K562 (cell line): ENCODE measurements at regions not wholly inside any gene's neighbourhood (a gene's known extent, or its start where the extent isn't known, plus 50 kb on each side); places are given as distances from the start of the nearest gene placed in this dataset.

Source experiments
- ATAC-seq: fragments of 200-7000 bp; cut with Tn5 transposase; 3 replicates; pipeline ENCODE4 v1.9.1; 2020; ENCODE audit warnings: moderate library complexity
- BruUV-seq: library from RNA; stranded (reverse); fragments of 400-500 nt; replicated peaks from 2 replicates; lab custom pipeline; 2021; lab: Mats Ljungman, UMichigan
- CTCF ChIA-PET: fragments of 300-600 bp; formaldehyde crosslinking; extraction: SDS; loops from one replicate; lab custom pipeline; 2021; ENCODE audit warnings: low intra/inter-chr PET ratio; lab: Yijun Ruan, JAX
- POLR2A ChIA-PET: fragments of 300-600, 350-650 bp; sonication (Branson Sonifier 250); formaldehyde crosslinking; extraction: SDS; loops from one replicate; lab custom pipeline; 2021; ENCODE audit warnings: antibody characterized with exemption, inconsistent platforms; lab: Yijun Ruan, JAX
- DNase-seq, 4 experiments: peaks; one replicate each; pipeline versions ENCODE4 v3.0.0 to v3.0.0-alpha.2; 2011 to 2018; ENCODE audit warnings: low spot score in 3 of 4, mixed read lengths in 3 of 4; ENCODE audit errors: extremely low read depth in 1 of 4
- FAIRE-seq: peaks from 2 replicates; lab custom pipeline; 2011; peaks lifted over from hg19 to GRCh38; lab: Jason Lieb, UNC
- H2AFZ ChIP-seq: 2 replicates; pipeline ENCODE4 v1.6.0; 2011; ENCODE audit warnings: low read depth, low read length, control low read depth, inconsistent platforms
- H3K27ac ChIP-seq: fragments of 200-600 bp; 3 replicates; pipeline ENCODE4 v1.8.0; 2011; ENCODE audit warnings: low read depth, mild to moderate bottlenecking, control low read depth, inconsistent platforms, low read length, moderate library complexity, mixed read lengths; ENCODE audit errors: extremely low read depth
- H3K27me3 ChIP-seq, 2 experiments: fragments of 300-600 bp in 1 of 2; 2 replicates in 1 of 2; 3 replicates in 1 of 2; pipeline versions ENCODE4 v1.6.0 to v1.8.0; 2011; ENCODE audit warnings: inconsistent platforms in 2 of 2, low read length in 2 of 2, mild to moderate bottlenecking in 1 of 2, mixed read lengths in 1 of 2, moderate library complexity in 1 of 2; ENCODE audit not compliant: control insufficient read depth in 2 of 2, insufficient read depth in 2 of 2
- H3K36me3 ChIP-seq: fragments of 300-600 bp; 3 replicates; pipeline ENCODE4 v1.8.0; 2011; ENCODE audit warnings: mild to moderate bottlenecking, low read length, inconsistent platforms; ENCODE audit not compliant: control insufficient read depth, insufficient read depth
- H3K4me1 ChIP-seq, 2 experiments: fragments of 200-600 bp in 1 of 2; replicated peaks in 1 of 2; 2 replicates in 1 of 2; 3 replicates in 1 of 2; pipeline versions ENCODE4 v1.5.1 to v1.8.0; 2011; ENCODE audit warnings: inconsistent platforms in 2 of 2, low read length in 2 of 2, mild to moderate bottlenecking in 1 of 2, mixed read lengths in 1 of 2, moderate library complexity in 1 of 2; ENCODE audit not compliant: control insufficient read depth in 2 of 2, insufficient read depth in 2 of 2
- H3K4me2 ChIP-seq: 2 replicates; pipeline ENCODE4 v1.6.1; 2011; ENCODE audit warnings: low read length, control low read depth, inconsistent platforms, mixed read lengths; ENCODE audit not compliant: insufficient read depth
- H3K4me3 ChIP-seq: fragments of 200-600 bp; sonication (generic), shearing (Covaris generic); 2 replicates; pipeline ENCODE4 v1.5.1; 2016; ENCODE audit warnings: control low read depth, inconsistent platforms
- H3K79me2 ChIP-seq: fragments of 200-600 bp; 3 replicates; pipeline ENCODE4 v1.8.0; 2011; ENCODE audit warnings: low read length, inconsistent platforms; ENCODE audit not compliant: control insufficient read depth, insufficient read depth
- H3K9ac ChIP-seq, 2 experiments: 2 replicates each; pipeline versions ENCODE4 v1.6.0 to v1.6.1; 2011; ENCODE audit warnings: low read depth in 2 of 2, low read length in 2 of 2, control low read depth in 1 of 2, inconsistent platforms in 1 of 2, mild to moderate bottlenecking in 1 of 2, mixed read lengths in 1 of 2; ENCODE audit not compliant: insufficient read depth in 1 of 2
- H3K9me1 ChIP-seq: one replicate; pipeline ENCODE4 v1.6.0; 2011; ENCODE audit warnings: inconsistent platforms, mild to moderate bottlenecking, low read length, moderate library complexity; ENCODE audit not compliant: control insufficient read depth, insufficient read depth
- H3K9me3 ChIP-seq: replicated peaks from 2 replicates; pipeline ENCODE4 v1.5.1; 2011; ENCODE audit warnings: low read depth, low read length, inconsistent platforms; ENCODE audit not compliant: control insufficient read depth, insufficient read depth
- H4K20me1 ChIP-seq: replicated peaks from 2 replicates; pipeline ENCODE4 v1.6.1; 2011; ENCODE audit warnings: low read length, inconsistent platforms, mixed read lengths; ENCODE audit not compliant: control insufficient read depth, insufficient read depth
- CBFA2T2 ChIP-seq: fragments of 450-650 bp; conservative IDR thresholded peaks from 2 replicates; pipeline ENCODE4 v1.6.1; 2017; ENCODE audit warnings: mild to moderate bottlenecking
- DPF2 ChIP-seq: fragments of 450-650 bp; IDR thresholded peaks from 2 replicates; pipeline ENCODE4 v1.6.1; 2016
- FOXA1 ChIP-seq: fragments of 450-650 bp; IDR thresholded peaks from 2 replicates; pipeline ENCODE4 v1.6.1; 2016; ENCODE audit warnings: mild to moderate bottlenecking, borderline replicate concordance
- HIVEP1 ChIP-seq: fragments of 250-450 bp; sonication (Bioruptor Pico); IDR thresholded peaks from 2 replicates; pipeline ENCODE4 v1.4.0; 2020; ENCODE audit warnings: mild to moderate bottlenecking
- HNRNPLL ChIP-seq: fragments of 200-400 bp; formaldehyde crosslinking; IDR thresholded peaks from 2 replicates; pipeline ENCODE4 v1.6.1; 2017; ENCODE audit warnings: low read length, low read depth, mild to moderate bottlenecking; ENCODE audit not compliant: poor library complexity, severe bottlenecking
- U2AF1 ChIP-seq: fragments of 200-400 bp; formaldehyde crosslinking; optimal IDR thresholded peaks from 2 replicates; pipeline ENCODE3; 2017; ENCODE audit warnings: mild to moderate bottlenecking, low read depth, low read length, moderate library complexity
- ZEB2 ChIP-seq: fragments of 450-650 bp; IDR thresholded peaks from 2 replicates; pipeline ENCODE4 v1.6.1; 2016
- ZNF395 ChIP-seq: fragments of 200-800 bp; sonication (Bioruptor generic); IDR thresholded peaks from 2 replicates; pipeline ENCODE4 v1.6.1; 2017; ENCODE audit warnings: missing genetic modification characterization, missing compliant biosample characterization
- WGBS: fragments of 100-300 bp; shearing (Covaris generic); methylation state at CpG from one replicate; pipeline ENCODE4 v1.1.6; 2016; ENCODE audit warnings: low coverage, mixed read lengths; ENCODE audit not compliant: insufficient coverage; ENCODE audit errors: missing lambda C conversion rate; 5-methylcytosine and 5-hydroxymethylcytosine counted together
- in situ Hi-C: fragments of 300-500 bp; cut with MboI; formaldehyde crosslinking; loops from 4 replicates; pipeline ENCODE4 v1.15.0; 2018; ENCODE audit warnings: inconsistent platforms, mixed read lengths
- intact Hi-C: fragments of 100-400 bp; cut with micrococcal nuclease; formaldehyde crosslinking; loops from 2 replicates; pipeline ENCODE4 v1.14.2; 2022

GRCh38 chr18:34548973-34549294 is 161.2 kb upstream of the DTNA start:
- H3K27ac ChIP-seq = no peak overlapping the region
- no peaks in the 10 kb centered on the region for H3K36me3 ChIP-seq
- no TSS peak for BruUV-seq
- intact Hi-C loops (no loop called here), in situ Hi-C loops (no loop called here)
- TF ChIP-seq HIVEP1 (CRISPR knock-in tag) (no peak), HNRNPLL (no peak), ZEB2 (no peak), ZNF395 (CRISPR knock-in tag) (no peak), DPF2 (no peak), CBFA2T2 (no peak), U2AF1 (no peak), FOXA1 (no peak)
- no peak overlapping the region for H2AFZ ChIP-seq
- no peaks in the 10 kb centered on the region for H3K27me3 ChIP-seq
- H3K4me1 ChIP-seq = no peaks in the 10 kb centered on the region
- POLR2A ChIA-PET = no interaction called here
- FAIRE-seq = no peak
- no peaks in the 10 kb centered on the region for H3K9me3 ChIP-seq
- CTCF ChIA-PET = no interaction called here
- 3% methylated on average over 2 of the region's 2 CpGs for WGBS
- no peaks in the 10 kb centered on the region for H3K9me1 ChIP-seq
- no peak for ATAC-seq
- H3K4me2 ChIP-seq = no peak overlapping the region
- no peaks in the 10 kb centered on the region for H3K79me2 ChIP-seq
- H4K20me1 ChIP-seq = no peaks in the 10 kb centered on the region
- DNase-seq = no peak
- H3K4me3 ChIP-seq = no peak overlapping the region
- no peak overlapping the region for H3K9ac ChIP-seq
